ENCODE measurements at regions not wholly inside any gene's neighbourhood (a gene's known extent, or its start where the extent isn't known, plus 50 kb on each side); places are given as distances from the start of the nearest gene placed in this dataset.

DNA sequence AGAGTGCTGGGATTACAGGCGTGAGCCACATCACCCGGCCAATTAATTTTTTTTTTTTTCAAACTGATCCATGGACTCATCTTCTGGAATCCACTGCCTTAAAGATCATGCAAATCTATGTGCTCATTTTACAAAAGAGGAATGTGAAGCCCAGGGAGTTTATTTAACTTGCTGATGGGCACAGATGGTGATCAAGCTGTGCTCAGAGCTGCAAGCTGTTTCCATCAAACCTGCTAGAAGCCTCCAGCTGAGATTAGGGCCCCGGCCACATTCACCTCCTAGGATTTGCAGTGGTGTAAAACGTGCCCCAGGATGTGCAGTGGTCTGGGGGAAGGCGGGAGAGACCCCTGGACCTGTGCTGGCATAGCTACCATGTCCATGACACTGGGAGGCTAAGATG is 56.1 kb upstream of the TUT7 start:
- TF ChIP-seq, protein P1, sequence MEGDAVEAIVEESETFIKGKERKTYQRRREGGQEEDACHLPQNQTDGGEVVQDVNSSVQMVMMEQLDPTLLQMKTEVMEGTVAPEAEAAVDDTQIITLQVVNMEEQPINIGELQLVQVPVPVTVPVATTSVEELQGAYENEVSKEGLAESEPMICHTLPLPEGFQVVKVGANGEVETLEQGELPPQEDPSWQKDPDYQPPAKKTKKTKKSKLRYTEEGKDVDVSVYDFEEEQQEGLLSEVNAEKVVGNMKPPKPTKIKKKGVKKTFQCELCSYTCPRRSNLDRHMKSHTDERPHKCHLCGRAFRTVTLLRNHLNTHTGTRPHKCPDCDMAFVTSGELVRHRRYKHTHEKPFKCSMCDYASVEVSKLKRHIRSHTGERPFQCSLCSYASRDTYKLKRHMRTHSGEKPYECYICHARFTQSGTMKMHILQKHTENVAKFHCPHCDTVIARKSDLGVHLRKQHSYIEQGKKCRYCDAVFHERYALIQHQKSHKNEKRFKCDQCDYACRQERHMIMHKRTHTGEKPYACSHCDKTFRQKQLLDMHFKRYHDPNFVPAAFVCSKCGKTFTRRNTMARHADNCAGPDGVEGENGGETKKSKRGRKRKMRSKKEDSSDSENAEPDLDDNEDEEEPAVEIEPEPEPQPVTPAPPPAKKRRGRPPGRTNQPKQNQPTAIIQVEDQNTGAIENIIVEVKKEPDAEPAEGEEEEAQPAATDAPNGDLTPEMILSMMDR (IDR thresholded peaks at IDR 0.05): no peak
- TF ChIP-seq POLR2A (IDR thresholded peaks at IDR 0.05): no peak
